Transverse colon (tissue), 3 donors: ENCODE measurements at regions not wholly inside any gene's neighbourhood (a gene's known extent, or its start where the extent isn't known, plus 50 kb on each side); places are given as distances from the start of the nearest gene placed in this dataset.

Experiments
- EP300 ChIP-seq: sonication (generic); formaldehyde crosslinking; IDR thresholded peaks from one replicate; pipeline ENCODE4 v1.6.1; 2017; ENCODE audit warnings: antibody characterized with exemption, low read depth
- POLR2A ChIP-seq: fragments of 450-650 bp; IDR thresholded peaks from one replicate; pipeline ENCODE4 v1.6.1; 2016; ENCODE audit warnings: antibody characterized with exemption, mild to moderate bottlenecking, moderate library complexity
- TF ChIP-seq, protein P1 (sequence below), 5 experiments: fragments of 200-600 bp in 3 of 5; fragments of 450-650 bp in 2 of 5; sonication (generic) in 3 of 5; IDR thresholded peaks; 1 replicate in 2 of 5; 2 replicates in 3 of 5; pipeline ENCODE4 v1.5.1; 2016 to 2017; ENCODE audit warnings: antibody characterized with exemption in 5 of 5, inconsistent platforms in 3 of 5, mild to moderate bottlenecking in 2 of 5, moderate library complexity in 1 of 5

DNA sequence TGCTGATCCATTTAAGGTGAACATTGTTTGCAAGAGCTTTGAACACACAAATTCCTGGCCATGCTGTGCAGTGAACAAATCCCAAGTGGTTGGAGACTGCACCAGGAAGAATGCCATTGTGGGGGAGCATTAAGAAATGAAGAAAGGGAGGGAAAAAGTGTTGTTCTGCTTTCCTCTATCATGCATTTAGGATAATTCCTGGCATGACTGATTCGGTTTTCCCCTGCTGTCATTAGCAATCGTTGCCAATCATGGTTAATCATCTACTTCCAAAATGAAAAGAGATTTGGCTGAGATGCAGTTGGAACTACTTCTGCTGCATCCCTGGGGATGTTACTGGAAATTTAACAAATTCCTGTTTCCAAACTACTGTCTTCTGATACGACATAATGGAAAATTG, 73.7 kb upstream of the ZPLD1 start:
- TF ChIP-seq, protein P1, sequence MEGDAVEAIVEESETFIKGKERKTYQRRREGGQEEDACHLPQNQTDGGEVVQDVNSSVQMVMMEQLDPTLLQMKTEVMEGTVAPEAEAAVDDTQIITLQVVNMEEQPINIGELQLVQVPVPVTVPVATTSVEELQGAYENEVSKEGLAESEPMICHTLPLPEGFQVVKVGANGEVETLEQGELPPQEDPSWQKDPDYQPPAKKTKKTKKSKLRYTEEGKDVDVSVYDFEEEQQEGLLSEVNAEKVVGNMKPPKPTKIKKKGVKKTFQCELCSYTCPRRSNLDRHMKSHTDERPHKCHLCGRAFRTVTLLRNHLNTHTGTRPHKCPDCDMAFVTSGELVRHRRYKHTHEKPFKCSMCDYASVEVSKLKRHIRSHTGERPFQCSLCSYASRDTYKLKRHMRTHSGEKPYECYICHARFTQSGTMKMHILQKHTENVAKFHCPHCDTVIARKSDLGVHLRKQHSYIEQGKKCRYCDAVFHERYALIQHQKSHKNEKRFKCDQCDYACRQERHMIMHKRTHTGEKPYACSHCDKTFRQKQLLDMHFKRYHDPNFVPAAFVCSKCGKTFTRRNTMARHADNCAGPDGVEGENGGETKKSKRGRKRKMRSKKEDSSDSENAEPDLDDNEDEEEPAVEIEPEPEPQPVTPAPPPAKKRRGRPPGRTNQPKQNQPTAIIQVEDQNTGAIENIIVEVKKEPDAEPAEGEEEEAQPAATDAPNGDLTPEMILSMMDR (IDR thresholded peaks at IDR 0.05), result no peak
- no peak for TF ChIP-seq POLR2A
- TF ChIP-seq EP300, result no peak
